ENCODE measurements at regions not wholly inside any gene's neighbourhood (a gene's known extent, or its start where the extent isn't known, plus 50 kb on each side); places are given as distances from the start of the nearest gene placed in this dataset.

DNA sequence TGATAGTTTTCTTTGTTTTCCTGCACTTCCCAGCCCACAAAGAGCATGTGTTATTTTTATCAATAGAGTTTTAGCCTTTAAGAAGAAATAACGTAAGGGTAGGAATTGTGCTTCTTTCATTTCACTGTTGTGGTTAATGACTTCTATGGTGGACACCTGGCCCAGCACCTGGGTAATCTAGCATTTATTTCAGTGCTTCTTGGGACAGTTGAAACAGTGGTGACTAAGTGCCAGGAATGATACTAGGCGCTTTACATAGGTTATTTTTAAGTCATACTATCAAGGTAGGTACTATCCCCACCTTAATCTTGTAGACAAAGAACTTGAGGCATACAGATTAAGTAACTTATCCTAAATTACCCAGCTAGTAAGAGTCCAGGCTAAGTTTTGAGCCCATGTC lies 243.8 kb downstream of the SOX2 start:
- WGBS: 90% methylated on average over 2 of the region's 2 CpGs

DNA sequence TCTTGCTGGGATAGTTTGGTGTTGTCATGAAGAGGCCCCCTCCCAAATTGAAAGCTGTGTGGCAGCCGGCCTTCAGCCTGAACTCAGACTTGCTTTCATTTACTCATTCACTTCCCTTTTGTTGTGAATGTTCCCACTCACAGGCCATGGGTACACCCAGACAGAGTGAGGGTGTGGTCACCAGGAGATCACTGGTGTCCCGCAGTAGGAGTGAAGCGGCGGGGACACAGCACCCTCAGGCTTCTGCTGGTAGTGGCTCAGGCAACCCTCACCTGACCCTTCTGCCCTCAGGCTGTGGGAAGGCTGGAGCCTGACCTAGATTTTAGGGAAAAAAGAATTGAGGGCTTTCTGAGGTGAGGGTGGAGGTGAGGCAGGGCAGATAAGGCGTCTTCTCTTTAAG lies 244.4 kb downstream of the SOX2 start:
- no peaks in the 10 kb centered on the region for H3K36me3 ChIP-seq (ENCODE audit: control insufficient read depth in 4 of 4, insufficient read depth in 3 of 4, low read depth in 1 of 4, low read length in 3 of 4)
- no peak overlapping the region for H3K9ac ChIP-seq (ENCODE audit: low read depth in 1 of 2, low read length in 2 of 2)
- H3K4me1 ChIP-seq (ENCODE audit: control insufficient read depth in 4 of 4, insufficient read depth in 4 of 4, low read length in 3 of 4): no peaks in the 10 kb centered on the region
- H3K27me3 ChIP-seq (ENCODE audit: control insufficient read depth in 4 of 4, insufficient read depth in 4 of 4, low read length in 3 of 4): no peaks in the 10 kb centered on the region
- no peak for DNase-seq (ENCODE audit: low spot score)
- no peak overlapping the region for H3K27ac ChIP-seq (ENCODE audit: low read depth in 1 of 2, low read length in 2 of 2)
- H3K9me3 ChIP-seq (ENCODE audit: control insufficient read depth in 4 of 4, low read length in 3 of 4): no peaks in the 10 kb centered on the region
- 86% methylated on average over 5 of the region's 5 CpGs for WGBS
- no peak overlapping the region for H3K4me3 ChIP-seq (ENCODE audit: low read depth in 1 of 3, low read length in 3 of 3)
- TF ChIP-seq SP1 (IDR thresholded peaks at IDR 0.05) (no peak), HNF4G (IDR thresholded peaks at IDR 0.05) (no peak), YY1 (IDR thresholded peaks at IDR 0.05) (no peak), NR2F2 (IDR thresholded peaks at IDR 0.05) (no peak), JUND (IDR thresholded peaks at IDR 0.05) (no peak), FOXA2 (IDR thresholded peaks at IDR 0.05) (no peak), EGR1 (IDR thresholded peaks at IDR 0.05; ENCODE audit: low read depth in 2 of 2) (no peak)
- TF ChIP-seq, protein P1, sequence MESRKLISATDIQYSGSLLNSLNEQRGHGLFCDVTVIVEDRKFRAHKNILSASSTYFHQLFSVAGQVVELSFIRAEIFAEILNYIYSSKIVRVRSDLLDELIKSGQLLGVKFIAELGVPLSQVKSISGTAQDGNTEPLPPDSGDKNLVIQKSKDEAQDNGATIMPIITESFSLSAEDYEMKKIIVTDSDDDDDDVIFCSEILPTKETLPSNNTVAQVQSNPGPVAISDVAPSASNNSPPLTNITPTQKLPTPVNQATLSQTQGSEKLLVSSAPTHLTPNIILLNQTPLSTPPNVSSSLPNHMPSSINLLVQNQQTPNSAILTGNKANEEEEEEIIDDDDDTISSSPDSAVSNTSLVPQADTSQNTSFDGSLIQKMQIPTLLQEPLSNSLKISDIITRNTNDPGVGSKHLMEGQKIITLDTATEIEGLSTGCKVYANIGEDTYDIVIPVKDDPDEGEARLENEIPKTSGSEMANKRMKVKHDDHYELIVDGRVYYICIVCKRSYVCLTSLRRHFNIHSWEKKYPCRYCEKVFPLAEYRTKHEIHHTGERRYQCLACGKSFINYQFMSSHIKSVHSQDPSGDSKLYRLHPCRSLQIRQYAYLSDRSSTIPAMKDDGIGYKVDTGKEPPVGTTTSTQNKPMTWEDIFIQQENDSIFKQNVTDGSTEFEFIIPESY (IDR thresholded peaks at IDR 0.05): no peak
- TF ChIP-seq, protein P2, sequence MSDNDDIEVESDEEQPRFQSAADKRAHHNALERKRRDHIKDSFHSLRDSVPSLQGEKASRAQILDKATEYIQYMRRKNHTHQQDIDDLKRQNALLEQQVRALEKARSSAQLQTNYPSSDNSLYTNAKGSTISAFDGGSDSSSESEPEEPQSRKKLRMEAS (IDR thresholded peaks at IDR 0.05): no peak
- TF ChIP-seq, protein P3, sequence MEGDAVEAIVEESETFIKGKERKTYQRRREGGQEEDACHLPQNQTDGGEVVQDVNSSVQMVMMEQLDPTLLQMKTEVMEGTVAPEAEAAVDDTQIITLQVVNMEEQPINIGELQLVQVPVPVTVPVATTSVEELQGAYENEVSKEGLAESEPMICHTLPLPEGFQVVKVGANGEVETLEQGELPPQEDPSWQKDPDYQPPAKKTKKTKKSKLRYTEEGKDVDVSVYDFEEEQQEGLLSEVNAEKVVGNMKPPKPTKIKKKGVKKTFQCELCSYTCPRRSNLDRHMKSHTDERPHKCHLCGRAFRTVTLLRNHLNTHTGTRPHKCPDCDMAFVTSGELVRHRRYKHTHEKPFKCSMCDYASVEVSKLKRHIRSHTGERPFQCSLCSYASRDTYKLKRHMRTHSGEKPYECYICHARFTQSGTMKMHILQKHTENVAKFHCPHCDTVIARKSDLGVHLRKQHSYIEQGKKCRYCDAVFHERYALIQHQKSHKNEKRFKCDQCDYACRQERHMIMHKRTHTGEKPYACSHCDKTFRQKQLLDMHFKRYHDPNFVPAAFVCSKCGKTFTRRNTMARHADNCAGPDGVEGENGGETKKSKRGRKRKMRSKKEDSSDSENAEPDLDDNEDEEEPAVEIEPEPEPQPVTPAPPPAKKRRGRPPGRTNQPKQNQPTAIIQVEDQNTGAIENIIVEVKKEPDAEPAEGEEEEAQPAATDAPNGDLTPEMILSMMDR (IDR thresholded peaks at IDR 0.05; ENCODE audit: low read depth, low read length, missing input control): no peak
- TF ChIP-seq, protein P4, sequence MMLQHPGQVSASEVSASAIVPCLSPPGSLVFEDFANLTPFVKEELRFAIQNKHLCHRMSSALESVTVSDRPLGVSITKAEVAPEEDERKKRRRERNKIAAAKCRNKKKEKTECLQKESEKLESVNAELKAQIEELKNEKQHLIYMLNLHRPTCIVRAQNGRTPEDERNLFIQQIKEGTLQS (IDR thresholded peaks at IDR 0.05): no peak

More for the DNA sequence above, 243.8 kb downstream of the SOX2 start:
- H3K9ac ChIP-seq (ENCODE audit: low read depth in 1 of 2, low read length in 2 of 2): no peak overlapping the region
- H3K4me3 ChIP-seq (ENCODE audit: low read depth in 1 of 3, low read length in 3 of 3): no peak overlapping the region
- H3K4me1 ChIP-seq (ENCODE audit: control insufficient read depth in 4 of 4, insufficient read depth in 4 of 4, low read length in 3 of 4): no peaks in the 10 kb centered on the region
- H3K27ac ChIP-seq (ENCODE audit: low read depth in 1 of 2, low read length in 2 of 2): no peak overlapping the region
- TF ChIP-seq, protein P5, sequence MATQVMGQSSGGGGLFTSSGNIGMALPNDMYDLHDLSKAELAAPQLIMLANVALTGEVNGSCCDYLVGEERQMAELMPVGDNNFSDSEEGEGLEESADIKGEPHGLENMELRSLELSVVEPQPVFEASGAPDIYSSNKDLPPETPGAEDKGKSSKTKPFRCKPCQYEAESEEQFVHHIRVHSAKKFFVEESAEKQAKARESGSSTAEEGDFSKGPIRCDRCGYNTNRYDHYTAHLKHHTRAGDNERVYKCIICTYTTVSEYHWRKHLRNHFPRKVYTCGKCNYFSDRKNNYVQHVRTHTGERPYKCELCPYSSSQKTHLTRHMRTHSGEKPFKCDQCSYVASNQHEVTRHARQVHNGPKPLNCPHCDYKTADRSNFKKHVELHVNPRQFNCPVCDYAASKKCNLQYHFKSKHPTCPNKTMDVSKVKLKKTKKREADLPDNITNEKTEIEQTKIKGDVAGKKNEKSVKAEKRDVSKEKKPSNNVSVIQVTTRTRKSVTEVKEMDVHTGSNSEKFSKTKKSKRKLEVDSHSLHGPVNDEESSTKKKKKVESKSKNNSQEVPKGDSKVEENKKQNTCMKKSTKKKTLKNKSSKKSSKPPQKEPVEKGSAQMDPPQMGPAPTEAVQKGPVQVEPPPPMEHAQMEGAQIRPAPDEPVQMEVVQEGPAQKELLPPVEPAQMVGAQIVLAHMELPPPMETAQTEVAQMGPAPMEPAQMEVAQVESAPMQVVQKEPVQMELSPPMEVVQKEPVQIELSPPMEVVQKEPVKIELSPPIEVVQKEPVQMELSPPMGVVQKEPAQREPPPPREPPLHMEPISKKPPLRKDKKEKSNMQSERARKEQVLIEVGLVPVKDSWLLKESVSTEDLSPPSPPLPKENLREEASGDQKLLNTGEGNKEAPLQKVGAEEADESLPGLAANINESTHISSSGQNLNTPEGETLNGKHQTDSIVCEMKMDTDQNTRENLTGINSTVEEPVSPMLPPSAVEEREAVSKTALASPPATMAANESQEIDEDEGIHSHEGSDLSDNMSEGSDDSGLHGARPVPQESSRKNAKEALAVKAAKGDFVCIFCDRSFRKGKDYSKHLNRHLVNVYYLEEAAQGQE (IDR thresholded peaks at IDR 0.05): no peak
- no peak for TF ChIP-seq RXRA (IDR thresholded peaks at IDR 0.05)
- no peak for TF ChIP-seq HNF4G (IDR thresholded peaks at IDR 0.05)
- TF ChIP-seq, protein P4 (IDR thresholded peaks at IDR 0.05): no peak
- no peak for TF ChIP-seq GABPA (IDR thresholded peaks at IDR 0.05 in 1 of 2, conservative IDR thresholded peaks at IDR 0.05 in 1 of 2)
- TF ChIP-seq HNF4A (conservative IDR thresholded peaks at IDR 0.05): no peak
- no peak for TF ChIP-seq JUND (IDR thresholded peaks at IDR 0.05)
- TF ChIP-seq SP1 (IDR thresholded peaks at IDR 0.05): no peak
- TF ChIP-seq TAF1 (conservative IDR thresholded peaks at IDR 0.05): no peak
- TF ChIP-seq FOXA1 (IDR thresholded peaks at IDR 0.05): no peak
- TF ChIP-seq FOXA2 (IDR thresholded peaks at IDR 0.05): no peak
- TF ChIP-seq, protein P1 (IDR thresholded peaks at IDR 0.05): no peak
- TF ChIP-seq, protein P3 (IDR thresholded peaks at IDR 0.05; ENCODE audit: low read depth, low read length, missing input control): no peak
- TF ChIP-seq YY1 (IDR thresholded peaks at IDR 0.05): no peak
- H3K27me3 ChIP-seq (ENCODE audit: control insufficient read depth in 4 of 4, insufficient read depth in 4 of 4, low read length in 3 of 4): no peaks in the 10 kb centered on the region
- no peaks in the 10 kb centered on the region for H3K9me3 ChIP-seq (ENCODE audit: control insufficient read depth in 4 of 4, low read length in 3 of 4)
- DNase-seq (ENCODE audit: low spot score): no peak
- no peaks in the 10 kb centered on the region for H3K36me3 ChIP-seq (ENCODE audit: control insufficient read depth in 4 of 4, insufficient read depth in 3 of 4, low read depth in 1 of 4, low read length in 3 of 4)
